HG03064 (cell line): ENCODE measurements at regions not wholly inside any gene's neighbourhood (a gene's known extent, or its start where the extent isn't known, plus 50 kb on each side); places are given as distances from the start of the nearest gene placed in this dataset.
"Not testable (repeated sequence)": the region's sequence is repeated elsewhere in the genome, so short reads cannot be mapped to it uniquely, and the experiment has no call there.

ENCODE experiments used
- ATAC-seq: cut with Tn5 transposase; IDR thresholded peaks from one replicate; pipeline ENCODE4 v1.9.1; 2021; ENCODE audit warnings: low read depth; ENCODE audit not compliant: unreplicated experiment

GRCh38 chr1:221022331-221022730 is 143.1 kb downstream of the HLX start:
- ATAC-seq = no peak

- no peak for ATAC-seq
Observed at GRCh38 chr1:221023482-221023881, 144.2 kb downstream of the HLX start.

DNA sequence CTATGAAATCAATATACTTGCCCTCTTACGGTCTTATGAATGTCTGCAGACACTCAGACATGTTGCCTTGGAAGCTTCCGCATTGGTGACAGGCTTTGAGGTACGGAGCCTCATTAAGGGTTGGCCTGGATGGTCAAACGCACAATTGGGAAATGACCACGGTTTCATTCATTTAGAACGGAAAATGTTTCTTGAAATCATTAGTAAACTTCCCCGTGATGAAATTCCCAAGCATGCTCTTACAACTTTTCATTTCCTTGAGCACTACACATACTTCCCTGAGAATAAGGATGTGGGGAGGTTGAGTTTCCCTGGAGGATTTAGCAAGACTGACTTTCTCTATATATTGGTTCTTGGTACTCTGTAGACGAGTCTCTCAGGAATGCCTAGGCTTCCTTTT is 146.3 kb downstream of the HLX start:
- no peak for ATAC-seq

GRCh38 chr1:221025956-221026355 is 146.7 kb downstream of the HLX start:
- no peak for ATAC-seq

DNA sequence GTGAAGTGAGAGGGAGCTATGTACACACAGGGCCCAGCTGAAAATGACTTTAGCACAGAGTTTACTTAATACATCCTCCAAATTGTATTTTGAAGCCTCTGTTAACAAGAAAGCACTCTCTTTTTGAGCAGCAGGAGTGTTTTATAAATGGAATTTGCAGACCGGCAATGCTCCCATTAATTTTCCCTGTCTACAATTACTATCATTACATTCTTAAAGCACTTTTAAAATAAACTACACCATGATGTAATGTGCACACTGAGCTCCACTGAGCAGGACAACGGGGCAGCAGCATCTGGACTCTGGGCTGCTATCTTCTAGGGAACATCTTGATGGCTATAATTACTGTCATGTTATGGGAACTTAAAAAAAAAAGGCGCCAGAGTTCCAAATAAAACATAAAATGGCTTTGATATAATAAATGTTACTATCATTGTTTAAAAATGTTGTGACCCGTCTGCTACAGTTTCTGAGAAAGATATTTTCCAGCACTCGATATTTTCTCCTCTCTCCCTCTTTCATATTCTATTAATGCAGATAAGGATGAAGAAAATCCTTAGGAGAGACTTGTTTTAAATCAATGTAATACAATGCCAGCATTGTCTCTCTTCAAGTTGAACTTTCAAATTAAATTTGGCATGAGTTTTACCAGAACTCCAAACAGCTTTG is 150.9 kb downstream of the HLX start:
- no peak for ATAC-seq

- no peak for ATAC-seq
Observed at GRCh38 chr1:221030990-221031389, 151.7 kb downstream of the HLX start.

DNA sequence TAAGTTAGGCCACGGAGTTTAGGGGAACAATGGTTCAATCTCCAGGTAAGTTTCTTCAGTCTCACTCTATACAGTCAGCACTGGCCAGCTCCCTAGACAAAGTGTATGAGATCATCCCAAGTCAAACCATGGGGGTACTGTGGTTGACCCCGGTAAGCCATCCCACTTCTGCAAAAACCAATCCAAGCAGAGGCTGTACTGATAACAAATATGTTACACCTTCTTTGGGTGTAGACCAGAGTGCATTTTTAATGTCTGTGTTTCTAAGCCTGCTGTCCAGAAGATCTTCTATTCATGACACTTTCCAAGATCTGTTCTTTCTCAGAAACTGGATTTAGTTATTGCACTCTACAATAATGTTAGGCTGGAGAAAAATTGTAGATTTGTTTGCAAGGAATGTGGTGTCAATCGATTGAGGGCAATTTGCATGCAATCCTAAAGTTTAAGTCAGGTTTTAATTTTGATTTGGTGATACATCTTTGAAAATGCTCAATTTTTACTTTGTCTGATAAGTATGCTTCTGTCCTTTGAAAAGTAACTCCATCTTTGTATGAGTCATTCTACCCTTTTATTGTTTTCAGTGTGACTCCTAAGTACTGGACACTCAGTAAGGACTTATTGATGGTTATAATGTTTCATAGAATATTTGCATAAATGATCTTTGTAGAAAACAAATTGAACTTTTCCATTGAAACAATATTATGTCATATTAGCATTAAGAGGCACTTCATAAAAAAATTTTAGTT is 152.4 kb downstream of the HLX start:
- ATAC-seq = no peak

GRCh38 chr1:221032204-221032585 is 153.0 kb downstream of the HLX start:
- no peak for ATAC-seq

DNA sequence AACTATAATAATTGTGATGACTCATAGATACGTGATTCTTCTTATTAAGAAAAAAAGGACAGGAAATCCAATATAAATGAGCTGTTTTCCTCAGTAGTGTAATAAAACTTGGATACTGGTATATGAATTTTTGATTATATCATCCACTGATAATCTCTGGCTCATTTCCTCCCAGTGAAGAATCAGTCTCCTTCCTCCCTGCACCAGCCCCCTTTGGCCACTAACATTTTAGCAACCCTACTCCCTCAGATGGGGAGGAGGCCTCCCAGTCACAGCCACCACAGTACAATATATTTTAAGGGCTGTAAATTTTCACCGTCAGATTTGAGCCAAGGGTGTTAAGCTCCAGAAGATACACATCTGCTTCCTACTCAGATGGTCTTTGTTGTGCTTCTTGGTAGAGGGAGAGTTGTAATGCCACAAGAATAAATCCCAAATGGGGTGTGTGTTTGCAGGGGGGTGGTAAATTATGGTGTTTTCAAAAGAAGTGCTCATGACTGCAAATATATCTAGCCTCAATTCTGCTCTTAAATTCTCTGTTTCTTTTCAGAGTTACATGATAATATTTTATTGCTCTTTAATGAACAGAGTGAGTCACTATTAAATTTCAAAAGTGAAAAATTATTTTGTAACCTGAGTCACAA is 153.5 kb downstream of the HLX start:
- no peak for ATAC-seq

GRCh38 chr1:221035662-221036153 is 156.5 kb downstream of the HLX start:
- no peak for ATAC-seq

GRCh38 chr1:221039616-221040015 is 160.4 kb downstream of the HLX start:
- no peak for ATAC-seq

GRCh38 chr1:221040101-221040500 is 160.9 kb downstream of the HLX start:
- ATAC-seq = no peak

GRCh38 chr1:221040691-221041285 is 161.5 kb downstream of the HLX start:
- ATAC-seq = no peak

- no peak for ATAC-seq
Observed at GRCh38 chr1:221044538-221044937, 165.3 kb downstream of the HLX start.

GRCh38 chr1:221045151-221045550 is 165.9 kb downstream of the HLX start:
- ATAC-seq = no peak

- ATAC-seq = peak; percentile 95
Observed at GRCh38 chr1:221045842-221046831, 166.9 kb downstream of the HLX start.

- not testable (repeated sequence) for ATAC-seq
Observed at GRCh38 chr1:221051391-221051790, 172.1 kb downstream of the HLX start.

DNA sequence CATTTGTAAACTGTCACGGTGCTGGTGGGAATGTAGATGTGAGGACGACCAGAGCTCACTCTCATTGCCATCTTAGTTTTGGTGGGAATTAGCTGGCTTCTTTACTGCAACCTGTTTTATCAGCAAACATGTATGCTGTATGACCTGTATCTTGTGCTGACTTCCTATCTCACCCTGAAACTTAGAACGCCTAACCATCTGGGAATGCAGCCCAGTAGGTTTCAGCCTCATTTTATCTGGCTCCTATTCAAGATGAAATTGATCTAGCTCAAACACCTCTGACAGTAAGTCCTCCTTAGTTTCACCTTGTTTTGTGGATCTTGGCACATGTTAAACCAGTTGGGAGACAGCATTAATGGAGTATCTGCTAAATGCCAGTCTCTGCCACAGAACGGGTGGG is 174.6 kb downstream of the HLX start:
- no peak for ATAC-seq

- no peak for ATAC-seq
Observed at GRCh38 chr1:221059506-221059905, 180.3 kb downstream of the HLX start.

DNA sequence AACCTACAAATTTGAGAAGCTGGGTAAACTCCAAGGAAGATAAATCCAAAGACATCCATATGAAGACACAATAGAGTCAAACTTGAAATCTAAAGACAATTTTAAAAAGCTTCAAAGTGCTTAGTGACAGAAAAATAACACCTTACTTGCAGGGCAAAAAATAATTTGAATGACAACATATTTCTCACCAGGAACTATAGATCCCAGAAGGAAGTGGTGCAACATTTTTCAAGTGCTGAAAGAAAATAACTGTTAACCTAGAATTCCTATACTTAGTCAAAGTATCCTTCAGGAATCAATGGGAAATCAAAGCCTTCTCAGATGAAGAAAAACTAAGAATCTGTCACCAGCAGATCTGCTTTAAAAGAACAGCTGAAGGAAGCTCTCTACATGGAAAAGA is 184.4 kb downstream of the HLX start:
- no peak for ATAC-seq
